SHP77 (cell line): ENCODE measurements at regions not wholly inside any gene's neighbourhood (a gene's known extent, or its start where the extent isn't known, plus 50 kb on each side); places are given as distances from the start of the nearest gene placed in this dataset.
"Not testable (repeated sequence)": the region's sequence is repeated elsewhere in the genome, so short reads cannot be mapped to it uniquely, and the experiment has no call there.

Source experiments
- DNase-seq, 2 experiments: peaks; one replicate each; lab custom pipeline; 2025; lab: John Stamatoyannopoulos, UW

DNA sequence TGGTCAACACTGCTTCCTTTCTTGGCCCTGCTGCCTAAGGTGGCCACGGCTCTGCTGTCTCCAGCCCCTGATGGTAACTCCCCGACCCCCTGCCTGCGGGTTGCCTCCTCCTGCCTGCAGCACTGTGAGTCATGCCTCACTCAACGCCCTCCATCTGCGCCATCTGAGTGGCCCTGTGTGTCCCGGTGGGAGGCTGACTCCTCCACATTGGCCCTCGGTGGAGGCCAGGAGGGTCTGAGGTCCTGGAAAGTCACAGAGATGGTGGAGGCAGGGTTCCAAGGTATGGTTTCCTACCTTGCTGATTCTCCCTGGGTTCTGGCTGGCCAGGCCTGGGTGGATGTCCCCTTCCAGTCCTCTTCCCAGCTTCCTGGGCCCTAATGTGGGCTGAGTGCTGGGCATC, 64.5 kb upstream of the ADAMTS2 start:
- DNase-seq: no peak

DNA sequence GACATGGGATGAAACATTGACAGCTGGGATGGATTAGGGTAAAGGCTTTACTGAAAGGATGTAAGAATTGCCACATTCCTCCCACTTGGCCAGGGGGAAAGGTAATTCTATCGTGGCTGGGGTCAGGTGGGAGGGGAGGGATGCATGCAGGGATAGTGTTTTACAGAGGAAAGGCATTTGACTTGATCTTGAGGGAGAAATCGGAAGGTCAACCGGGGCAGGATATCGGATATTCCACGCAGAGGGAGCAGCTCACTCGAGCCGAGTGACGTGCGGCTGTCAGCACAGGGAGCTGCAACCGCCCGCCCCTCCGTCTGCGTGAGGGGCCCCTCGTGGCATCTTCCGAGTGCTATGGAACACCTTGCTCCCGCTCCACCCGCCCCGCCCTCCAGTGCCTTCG, 63.4 kb upstream of the ADAMTS2 start:
- DNase-seq: no peak

DNA sequence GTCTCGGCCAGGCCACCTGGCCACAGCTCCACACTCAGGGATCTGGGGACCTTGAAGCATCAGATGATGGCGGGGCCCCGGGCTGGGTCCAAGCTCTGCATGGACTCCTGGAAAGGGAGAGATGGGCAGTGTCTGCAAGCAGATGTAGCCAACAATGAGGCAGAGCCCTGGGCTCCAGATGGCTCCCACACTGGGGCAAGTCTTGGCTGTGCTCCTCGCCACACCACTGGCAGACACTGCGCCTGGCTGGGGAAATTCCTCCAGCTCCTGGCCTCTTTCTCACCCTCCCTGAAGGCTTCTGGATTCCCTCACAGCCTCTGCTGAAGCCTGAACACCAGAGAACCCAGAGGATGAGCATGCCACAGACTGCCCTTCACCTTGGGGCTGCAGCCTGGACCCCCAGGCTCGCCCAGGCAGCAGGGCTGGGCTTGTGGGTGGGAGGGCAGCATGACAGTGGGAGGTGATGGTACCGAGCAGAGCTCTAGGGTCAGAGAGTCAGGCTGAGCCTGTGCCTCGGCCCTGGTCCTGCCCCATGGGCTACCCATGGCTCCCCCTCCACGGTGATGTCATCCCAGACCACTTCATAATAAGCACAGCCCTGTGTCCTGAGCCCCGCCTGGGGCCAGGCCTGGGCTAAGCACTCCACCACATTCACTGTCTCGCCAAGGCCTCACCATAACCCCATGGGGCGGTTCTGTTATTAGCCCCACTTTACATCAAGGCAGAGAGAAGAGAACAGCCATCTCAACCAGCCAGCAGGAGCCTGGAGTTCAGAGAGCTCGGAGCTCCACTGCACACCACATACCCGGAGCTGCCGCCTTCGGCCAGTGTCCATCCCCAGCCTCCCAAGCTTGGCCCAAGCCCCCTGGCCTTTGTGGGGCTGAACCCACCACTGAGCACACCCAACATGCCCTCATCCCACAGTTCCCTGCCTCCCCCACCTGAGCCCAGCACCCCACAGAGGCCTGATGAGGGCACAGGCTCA, 62.2 kb upstream of the ADAMTS2 start:
- DNase-seq: no peak

DNA sequence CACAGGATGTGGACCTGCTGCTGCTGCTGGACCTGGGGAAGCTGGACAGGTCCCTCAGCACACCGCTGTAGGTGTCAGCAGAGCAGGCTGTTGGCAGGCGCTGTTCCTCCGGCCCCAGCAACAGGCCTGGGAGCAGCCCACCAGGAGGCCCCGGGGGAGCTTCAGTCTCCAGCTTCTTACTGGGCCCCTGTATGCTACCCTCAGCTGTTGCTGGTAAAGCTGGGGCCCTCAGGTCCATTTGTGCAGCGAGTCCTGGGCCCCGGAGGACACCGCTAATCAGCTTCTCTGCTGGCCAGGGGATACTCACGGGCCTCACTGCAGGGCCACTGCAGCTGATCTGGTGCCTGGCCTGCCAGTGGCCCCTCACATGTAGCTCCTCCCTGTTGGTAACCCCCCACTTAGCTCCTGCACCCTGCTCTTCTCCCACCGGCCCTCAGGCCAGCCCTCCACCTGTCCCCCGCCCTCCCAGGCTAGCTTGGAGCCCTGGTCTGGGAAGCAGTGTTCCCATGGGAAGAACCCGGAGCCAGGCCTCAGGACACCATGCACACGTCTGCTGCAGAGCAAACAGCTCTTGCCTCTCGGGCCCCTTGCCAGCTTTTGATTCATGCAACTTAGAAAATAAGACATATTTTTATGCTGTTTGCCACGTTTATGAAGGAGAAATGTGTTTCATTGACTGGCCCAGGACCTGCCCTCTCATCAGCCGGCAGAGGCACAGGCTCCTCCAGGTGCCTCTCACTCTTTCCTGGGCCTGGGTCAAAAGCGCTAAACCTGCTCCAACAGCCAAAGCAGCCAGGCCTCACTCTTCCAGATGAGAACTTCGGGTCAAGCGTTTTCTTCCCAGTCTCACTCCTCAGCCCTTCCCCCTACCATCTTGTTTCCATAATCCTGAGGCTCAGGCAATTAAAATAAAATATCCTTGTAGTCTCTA, 61.0 kb upstream of the ADAMTS2 start:
- DNase-seq: no peak

DNA sequence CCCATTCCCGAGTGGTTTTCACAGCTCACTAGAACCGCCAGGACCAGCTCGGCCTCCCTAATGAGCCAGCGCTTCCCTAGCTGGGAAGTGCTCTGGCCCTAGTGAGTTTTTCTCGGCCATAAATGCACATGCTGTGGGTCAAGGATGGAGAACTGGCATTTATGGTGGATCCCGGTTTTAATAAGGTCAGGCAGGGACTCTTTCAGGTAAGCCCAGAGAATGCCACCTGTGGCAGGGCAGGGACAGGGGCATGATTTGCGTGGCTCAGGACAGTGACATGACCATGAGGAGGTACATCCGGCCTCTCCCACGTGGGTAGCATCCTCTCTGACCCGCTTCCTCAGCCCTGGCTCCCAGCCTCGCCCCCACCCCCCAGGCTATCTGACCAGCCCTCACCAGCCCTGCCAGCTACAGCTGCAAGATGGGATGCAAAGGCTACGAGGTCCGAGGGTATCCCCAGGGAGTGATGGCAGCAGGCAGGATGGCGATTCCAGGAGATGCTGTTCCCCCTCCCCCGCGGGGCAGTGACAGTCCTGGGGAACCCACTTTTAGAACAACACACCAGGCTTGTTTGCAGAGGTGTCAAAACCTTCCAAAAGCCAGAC, 60.3 kb upstream of the ADAMTS2 start:
- no peak for DNase-seq

DNA sequence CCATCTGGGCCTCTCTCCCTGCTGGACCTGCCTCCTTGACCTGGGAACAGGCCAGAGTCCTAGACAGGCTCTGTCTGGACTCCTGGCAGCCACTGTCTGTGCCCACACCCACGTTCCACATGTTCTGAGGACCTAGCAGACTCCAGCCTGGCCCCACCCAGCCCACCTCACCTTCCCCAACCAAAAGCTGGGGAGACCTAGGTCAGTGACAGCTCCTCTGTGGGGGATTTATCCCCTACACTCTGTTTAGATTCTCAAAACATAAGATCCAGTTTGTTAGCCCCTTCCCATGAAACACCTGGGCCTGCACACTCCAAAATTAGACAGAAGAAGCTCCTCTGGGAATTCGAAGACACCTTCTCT, 59.8 kb upstream of the ADAMTS2 start:
- DNase-seq: no peak

DNA sequence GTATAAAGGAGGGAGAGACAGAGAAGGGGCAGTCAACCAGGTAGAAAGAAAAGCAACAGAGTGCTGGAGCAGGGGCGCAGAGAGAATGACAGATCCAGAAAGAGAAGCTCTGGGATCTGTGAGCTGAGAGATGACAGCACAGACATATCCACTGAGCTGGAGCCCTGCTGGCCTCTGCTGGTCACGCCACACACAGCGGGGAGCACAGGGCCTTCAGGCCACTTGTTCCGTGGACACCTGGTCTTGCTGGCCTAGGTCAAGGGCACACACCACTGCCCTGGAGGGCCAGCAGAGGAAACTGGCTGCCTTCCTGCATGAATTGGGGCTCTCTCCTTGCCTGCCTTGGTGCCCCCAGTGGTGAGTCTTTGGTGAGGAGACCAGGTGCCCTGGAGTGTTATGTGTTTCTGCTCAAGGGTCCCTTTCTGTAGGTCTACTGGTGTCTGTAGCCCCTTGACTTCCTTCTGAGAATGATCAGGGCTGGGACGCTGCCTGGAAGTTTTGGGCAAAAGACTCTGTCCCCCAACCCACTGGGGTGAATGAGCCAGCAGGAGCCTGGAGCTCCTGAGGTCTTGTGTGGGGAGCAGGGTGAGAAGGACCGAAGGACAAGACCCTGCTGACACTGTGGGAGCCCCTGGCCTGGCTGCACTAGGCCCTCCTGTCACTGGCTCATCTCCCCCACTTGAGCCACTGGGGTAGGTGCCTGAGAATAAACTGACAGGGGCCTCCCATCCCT, 59.2 kb upstream of the ADAMTS2 start:
- no peak for DNase-seq

DNA sequence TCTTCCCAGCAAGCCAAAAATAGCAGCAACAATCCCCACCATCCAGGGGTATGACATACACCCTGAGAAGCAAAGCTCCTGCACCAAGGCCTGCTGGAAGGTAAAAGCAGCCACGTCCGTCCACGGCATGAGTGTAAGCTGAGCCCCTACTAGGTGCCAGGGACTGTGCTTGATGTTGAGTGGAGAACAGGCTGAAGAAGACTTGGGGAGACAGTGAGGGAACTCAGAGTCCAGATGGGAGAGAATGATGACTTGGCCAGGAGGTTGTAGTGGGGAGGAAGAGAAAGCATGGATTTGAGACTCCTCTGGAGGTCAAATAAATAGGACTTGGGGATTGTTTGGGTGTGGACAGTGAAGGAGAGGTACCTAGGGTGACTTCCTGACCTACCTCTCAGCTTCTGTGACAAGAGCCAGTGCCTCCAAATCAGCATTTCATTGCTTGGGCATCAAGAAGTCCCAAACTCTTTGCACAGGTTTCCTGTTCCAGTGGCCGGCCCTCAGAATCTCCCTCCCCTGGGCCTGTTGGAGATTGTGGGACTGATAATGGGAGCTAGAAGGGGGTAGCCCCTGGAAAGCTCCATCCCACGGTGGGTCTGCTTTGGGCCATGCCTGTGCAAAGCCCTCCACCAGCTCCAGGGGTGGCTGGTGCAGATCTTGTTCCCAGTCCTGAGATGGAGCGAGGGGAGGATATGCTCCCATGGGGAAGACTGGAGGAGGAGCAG, 58.3 kb upstream of the ADAMTS2 start:
- DNase-seq: no peak

DNA sequence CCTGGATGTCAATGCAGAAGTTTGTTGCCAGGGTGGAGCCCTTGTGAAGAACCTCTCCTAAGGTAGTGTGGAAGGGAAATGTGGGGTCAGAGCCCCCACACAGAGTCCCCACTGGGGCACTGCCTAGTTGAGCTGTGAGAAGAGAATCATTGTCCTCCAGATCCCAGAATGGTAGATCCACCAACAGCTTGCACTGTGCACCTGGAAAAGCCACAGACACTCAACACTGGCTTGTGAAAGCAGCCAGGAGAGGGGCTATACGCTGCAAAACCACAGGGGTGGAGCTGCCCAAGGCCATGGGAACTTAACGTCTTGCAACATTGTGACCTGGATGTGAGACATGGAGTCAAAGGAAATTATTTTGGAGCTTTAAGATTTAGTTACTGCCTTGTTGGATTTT, 55.2 kb upstream of the ADAMTS2 start:
- DNase-seq: not testable (repeated sequence)

DNA sequence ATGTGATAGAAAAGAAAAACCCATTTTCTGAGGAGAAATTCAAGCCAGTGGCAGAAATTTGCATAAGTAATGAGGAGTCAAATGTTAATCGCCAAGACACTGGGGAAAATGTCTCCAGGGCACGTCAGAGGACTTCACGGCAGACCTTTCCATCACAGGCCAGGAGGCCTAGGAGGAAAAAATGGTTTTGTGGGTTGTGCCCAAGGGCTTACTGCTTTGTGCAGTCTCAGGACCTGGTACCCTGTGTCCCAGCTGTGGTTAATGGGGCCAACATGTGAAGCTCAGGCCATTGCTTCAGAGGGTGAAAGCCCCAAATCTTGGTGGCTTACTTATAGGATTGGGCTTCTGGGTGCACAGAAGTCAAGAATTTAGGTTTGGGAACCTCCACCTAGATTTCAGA, 54.8 kb upstream of the ADAMTS2 start:
- no peak for DNase-seq

DNA sequence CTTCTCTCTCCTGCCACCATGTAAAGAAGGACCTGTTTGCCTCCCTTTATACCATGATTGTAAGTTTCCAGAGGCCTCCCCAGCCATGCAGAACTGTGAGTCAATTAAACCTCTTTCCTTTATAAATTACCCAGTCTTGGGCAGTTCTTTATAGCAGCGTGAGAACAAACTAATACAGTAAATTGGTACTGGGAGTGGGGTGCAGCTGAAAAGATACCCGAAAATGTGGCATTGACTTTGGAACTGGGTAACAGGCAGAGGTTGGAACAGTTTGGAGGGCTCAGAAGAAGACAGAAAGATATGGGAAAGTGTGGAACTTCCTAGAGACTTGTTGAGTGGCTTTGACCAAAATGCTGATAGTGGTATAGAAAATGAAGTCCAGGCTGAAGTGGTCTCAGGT, 54.1 kb upstream of the ADAMTS2 start:
- not testable (repeated sequence) for DNase-seq

DNA sequence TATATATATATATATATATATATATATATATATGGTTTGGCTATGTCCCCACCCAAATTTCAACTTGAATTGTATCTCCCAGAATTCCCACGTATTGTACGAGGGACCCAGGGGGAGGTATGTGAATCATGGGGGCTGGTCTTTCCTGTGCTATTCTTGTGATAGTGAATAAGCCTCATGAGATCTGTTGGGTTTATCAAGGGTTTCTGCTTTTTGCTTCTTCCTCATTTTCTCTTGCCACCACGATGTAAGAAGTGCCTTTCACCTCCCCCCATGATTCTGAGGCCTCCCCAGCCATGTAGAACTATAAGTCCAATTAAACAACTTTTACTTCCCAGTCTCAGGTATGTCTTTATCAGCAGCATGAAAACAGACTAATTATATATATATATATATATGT, 52.3 kb upstream of the ADAMTS2 start:
- DNase-seq: no peak
